ENCODE measurements at regions not wholly inside any gene's neighbourhood (a gene's known extent, or its start where the extent isn't known, plus 50 kb on each side); places are given as distances from the start of the nearest gene placed in this dataset.

DNA sequence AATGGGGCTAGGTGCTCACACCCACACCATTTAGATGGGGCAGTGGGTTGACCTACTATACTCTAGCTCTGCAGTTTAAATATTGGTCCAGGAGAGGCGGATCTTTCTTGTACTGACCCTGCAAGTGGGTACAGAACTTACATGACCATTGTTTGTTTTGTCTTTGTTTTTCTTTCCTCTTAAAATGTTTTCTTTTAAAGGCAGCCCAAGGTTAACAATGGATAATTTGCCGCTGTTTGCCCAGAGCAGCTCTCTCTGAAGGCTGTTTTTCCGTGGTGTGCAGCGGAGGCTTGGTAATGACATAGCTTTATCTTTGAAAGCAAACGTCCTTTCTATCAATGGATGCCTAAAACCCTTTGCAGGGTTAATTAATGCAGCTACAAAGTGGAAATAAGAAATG lies 133.3 kb upstream of the MEX3C start:
- Mint-ChIP-seq H3K36me3 (ENCODE audit: low read depth) (no peaks in the 10 kb centered on the region), H3K9me3 (peaks cover 19% of the 10 kb centered on the region), H3K4me3 (no peak overlapping the region), H3K4me1 (ENCODE audit: low read depth) (no peaks in the 10 kb centered on the region), H3K27me3 (ENCODE audit: insufficient read depth) (peaks cover 1% of the 10 kb centered on the region), H3K27ac (no peak overlapping the region)
- no peak for DNase-seq
- TF ChIP-seq, protein P1, sequence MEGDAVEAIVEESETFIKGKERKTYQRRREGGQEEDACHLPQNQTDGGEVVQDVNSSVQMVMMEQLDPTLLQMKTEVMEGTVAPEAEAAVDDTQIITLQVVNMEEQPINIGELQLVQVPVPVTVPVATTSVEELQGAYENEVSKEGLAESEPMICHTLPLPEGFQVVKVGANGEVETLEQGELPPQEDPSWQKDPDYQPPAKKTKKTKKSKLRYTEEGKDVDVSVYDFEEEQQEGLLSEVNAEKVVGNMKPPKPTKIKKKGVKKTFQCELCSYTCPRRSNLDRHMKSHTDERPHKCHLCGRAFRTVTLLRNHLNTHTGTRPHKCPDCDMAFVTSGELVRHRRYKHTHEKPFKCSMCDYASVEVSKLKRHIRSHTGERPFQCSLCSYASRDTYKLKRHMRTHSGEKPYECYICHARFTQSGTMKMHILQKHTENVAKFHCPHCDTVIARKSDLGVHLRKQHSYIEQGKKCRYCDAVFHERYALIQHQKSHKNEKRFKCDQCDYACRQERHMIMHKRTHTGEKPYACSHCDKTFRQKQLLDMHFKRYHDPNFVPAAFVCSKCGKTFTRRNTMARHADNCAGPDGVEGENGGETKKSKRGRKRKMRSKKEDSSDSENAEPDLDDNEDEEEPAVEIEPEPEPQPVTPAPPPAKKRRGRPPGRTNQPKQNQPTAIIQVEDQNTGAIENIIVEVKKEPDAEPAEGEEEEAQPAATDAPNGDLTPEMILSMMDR (IDR thresholded peaks at IDR 0.05), result no peak

DNA sequence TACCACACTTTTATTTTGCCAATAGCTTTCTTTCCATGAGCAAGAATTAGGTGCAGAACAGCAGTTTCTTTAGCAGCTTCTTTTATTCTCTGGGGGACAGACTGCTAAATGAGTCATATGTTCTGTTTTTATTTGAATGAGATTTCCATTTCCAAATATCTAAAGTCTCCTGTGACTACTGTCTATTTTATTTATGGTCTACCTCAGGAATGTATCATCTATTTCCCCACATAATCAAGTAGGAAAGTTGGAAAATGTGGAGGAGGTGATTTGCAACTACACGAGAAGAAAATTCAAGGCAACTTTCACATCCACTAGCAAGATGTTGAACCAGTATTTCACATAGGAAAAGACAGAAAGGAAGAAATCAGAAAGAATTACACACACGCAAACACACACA lies 139.9 kb upstream of the MEX3C start:
- Mint-ChIP-seq H3K4me3 (no peak overlapping the region), H3K36me3 (ENCODE audit: low read depth) (no peaks in the 10 kb centered on the region; the same call in 1 of the 2 replicates), H3K27me3 (ENCODE audit: insufficient read depth) (peaks cover 1% of the 10 kb centered on the region; the same call in 1 of the 2 replicates), H3K9me3 (no peaks in the 10 kb centered on the region; the same call in 1 of the 2 replicates), H3K4me1 (ENCODE audit: low read depth) (no peaks in the 10 kb centered on the region), H3K27ac (no peak overlapping the region)
- TF ChIP-seq, protein P1 (IDR thresholded peaks at IDR 0.05), result no peak
- DNase-seq, result no peak

DNA sequence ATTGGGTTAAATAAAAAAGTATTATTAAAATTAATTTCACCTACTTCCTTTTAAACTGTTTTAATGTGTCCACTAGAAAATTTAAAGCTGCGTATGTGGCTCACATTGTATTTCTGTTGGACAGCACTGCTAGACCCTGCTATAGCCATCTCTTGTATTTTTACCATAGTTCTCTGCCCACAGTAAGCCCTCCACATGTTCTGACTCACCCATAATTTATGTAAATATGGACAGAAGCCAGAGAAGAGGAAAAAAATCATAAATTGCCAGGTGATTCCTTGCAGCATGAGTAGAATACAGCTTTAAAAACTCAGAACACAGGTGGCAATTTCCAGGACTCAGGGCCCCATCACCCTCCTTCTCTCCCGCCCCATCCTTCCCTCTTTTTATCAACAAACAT lies 142.4 kb upstream of the MEX3C start:
- H3K27ac Mint-ChIP-seq, result no peak overlapping the region
- no peak for DNase-seq
- no peaks in the 10 kb centered on the region for H3K4me1 Mint-ChIP-seq (ENCODE audit: low read depth)
- H3K27me3 Mint-ChIP-seq (ENCODE audit: insufficient read depth), result no peaks in the 10 kb centered on the region; the same call in 1 of the 2 replicates
- peaks cover 10% of the 10 kb centered on the region for H3K9me3 Mint-ChIP-seq
- TF ChIP-seq, protein P1 (IDR thresholded peaks at IDR 0.05), result no peak
- no peak overlapping the region for H3K4me3 Mint-ChIP-seq
- no peaks in the 10 kb centered on the region; the same call in 1 of the 2 replicates for H3K36me3 Mint-ChIP-seq (ENCODE audit: low read depth)

DNA sequence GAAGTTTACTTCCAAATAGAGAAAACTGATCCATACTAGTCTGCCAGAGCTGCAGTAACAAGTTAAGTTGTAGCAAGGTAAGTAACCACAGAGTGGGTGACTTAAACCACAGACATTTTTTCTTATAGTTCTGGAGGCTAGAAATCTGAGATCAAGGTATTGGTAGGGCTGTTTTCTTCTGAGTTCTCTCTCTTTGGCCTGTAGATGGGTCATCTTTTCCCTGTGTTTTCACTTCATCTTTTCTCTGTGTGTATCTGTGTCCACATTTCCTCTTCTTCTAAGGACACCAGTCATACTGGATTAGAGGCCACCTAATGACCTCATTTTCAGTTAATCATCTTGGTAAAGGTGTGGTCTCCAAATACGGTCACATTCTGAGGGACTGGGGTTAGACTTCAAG lies 142.9 kb upstream of the MEX3C start:
- Mint-ChIP-seq H3K36me3 (ENCODE audit: low read depth) (no peaks in the 10 kb centered on the region; the same call in 1 of the 2 replicates), H3K4me3 (no peak overlapping the region), H3K4me1 (ENCODE audit: low read depth) (no peaks in the 10 kb centered on the region), H3K27me3 (ENCODE audit: insufficient read depth) (no peaks in the 10 kb centered on the region; the same call in 1 of the 2 replicates), H3K9me3 (peaks cover 11% of the 10 kb centered on the region), H3K27ac (no peak overlapping the region)
- DNase-seq, result no peak
- TF ChIP-seq, protein P1 (IDR thresholded peaks at IDR 0.05), result no peak

DNA sequence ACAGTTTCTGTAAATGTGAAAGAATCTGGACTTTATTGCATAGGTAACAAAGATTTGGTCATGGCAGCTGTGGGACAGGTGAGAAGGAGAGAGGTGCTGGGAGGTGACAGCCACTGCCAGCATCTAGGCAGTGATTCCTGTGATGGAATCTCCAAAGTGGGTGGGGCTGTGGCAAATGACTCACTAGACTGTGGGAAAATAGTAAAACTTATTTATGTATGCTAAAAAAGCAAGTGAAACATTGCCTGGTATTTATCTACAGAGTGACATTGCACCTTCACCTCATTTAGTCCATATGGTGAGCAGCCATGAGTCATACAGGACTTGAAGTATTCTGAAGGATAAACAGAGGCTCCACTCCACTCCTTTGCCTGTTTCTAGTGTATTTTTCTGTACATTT lies 145.3 kb upstream of the MEX3C start:
- no peaks in the 10 kb centered on the region for H3K4me1 Mint-ChIP-seq (ENCODE audit: low read depth)
- H3K9me3 Mint-ChIP-seq, result peaks cover 22% of the 10 kb centered on the region
- peaks cover 1% of the 10 kb centered on the region; the same call in 1 of the 2 replicates for H3K27me3 Mint-ChIP-seq (ENCODE audit: insufficient read depth)
- H3K27ac Mint-ChIP-seq, result no peak overlapping the region
- TF ChIP-seq, protein P1 (IDR thresholded peaks at IDR 0.05), result no peak
- DNase-seq, result no peak
- no peak overlapping the region for H3K4me3 Mint-ChIP-seq
- H3K36me3 Mint-ChIP-seq (ENCODE audit: low read depth), result no peaks in the 10 kb centered on the region

Measured in HFFc6 (cell line).